OCI-M1 (cell line): ENCODE measurements at regions not wholly inside any gene's neighbourhood (a gene's known extent, or its start where the extent isn't known, plus 50 kb on each side); places are given as distances from the start of the nearest gene placed in this dataset.

Experiments
- DNase-seq: peaks from one replicate; lab custom pipeline; 2025; lab: John Stamatoyannopoulos, UW

DNA sequence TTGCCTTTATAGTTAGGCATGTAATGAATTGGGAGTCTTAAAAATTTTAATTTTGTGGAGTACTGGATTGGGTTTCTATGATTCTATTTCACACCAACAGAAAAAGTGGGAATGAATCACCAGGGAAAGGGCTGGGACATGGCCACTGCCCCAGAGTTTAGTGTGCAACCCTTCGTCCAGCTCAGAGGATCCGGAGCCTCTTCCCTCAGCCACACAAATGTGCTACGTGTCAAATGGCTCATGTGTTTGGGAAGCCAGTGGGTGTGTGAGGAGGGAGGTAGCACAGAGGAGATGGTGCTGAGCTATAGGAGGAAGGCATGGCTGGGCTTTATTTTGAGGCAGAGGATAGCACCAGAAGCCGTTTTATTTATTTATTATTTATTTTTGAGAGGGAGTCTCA lies 247.3 kb downstream of the SIPA1L2 start:
- DNase-seq: no peak

- no peak for DNase-seq
Observed at GRCh38 chr1:232381394-232382100, 248.4 kb downstream of the SIPA1L2 start.

DNA sequence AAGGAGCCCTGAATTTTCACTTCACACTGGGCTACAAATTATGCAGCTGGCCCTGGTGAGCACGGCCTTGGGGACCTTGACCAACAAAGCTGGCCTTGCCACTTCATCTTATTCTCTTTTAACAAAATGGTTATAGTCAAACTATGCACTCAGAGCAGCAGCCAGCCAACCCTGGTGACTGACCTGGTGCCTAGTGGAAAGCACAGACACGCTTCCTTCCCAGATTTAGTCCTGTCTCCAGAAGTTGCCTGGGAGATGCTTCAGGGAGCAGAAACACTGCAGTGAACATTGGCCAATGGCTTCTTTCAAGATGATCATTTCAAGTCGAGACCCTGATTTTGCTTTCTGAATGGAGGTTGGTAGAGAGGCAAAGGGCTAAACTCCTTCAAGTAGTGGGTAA lies 249.3 kb downstream of the SIPA1L2 start:
- DNase-seq: no peak

DNA sequence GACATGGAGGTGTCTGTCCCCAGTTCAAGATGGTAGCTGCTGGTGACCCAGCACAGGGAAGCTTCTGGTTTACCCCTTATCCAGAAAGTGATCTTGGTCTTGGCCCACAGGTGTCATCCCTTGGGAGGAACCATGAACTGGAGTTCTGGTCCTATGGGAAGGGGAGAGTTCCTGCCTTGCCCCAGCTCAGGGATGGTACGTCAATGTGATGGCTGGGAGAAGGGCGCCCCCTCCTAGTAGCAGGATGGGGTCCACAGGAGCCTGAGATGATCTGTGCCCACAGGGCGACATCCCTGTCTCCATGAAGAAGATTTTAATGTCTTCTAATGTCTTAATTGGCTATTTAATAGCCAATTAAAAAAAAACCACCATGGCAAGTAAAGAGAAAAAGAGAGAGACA lies 249.8 kb downstream of the SIPA1L2 start:
- DNase-seq: no peak

- no peak for DNase-seq
Observed at GRCh38 chr1:232379063-232379434, 250.9 kb downstream of the SIPA1L2 start.

- DNase-seq: no peak
Observed at GRCh38 chr1:232378266-232379062, 251.5 kb downstream of the SIPA1L2 start.

DNA sequence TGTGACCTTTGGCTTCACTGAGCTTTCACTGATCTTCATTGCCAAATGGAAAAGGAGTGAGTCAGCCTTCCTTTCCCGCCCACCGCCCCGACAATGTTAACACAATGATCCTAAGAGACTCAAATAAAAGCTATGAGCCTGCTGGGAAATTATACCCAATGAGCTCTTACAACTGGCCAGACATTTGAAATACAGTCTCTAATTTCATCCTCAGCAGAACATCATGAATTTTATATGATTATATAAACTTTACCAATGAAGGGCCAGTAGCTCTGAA lies 252.5 kb downstream of the SIPA1L2 start:
- no peak for DNase-seq

GRCh38 chr1:232376632-232377493 lies 253.1 kb downstream of the SIPA1L2 start:
- DNase-seq: no peak

GRCh38 chr1:232372841-232373440 lies 257.0 kb downstream of the SIPA1L2 start:
- DNase-seq: no peak

- no peak for DNase-seq
Observed at GRCh38 chr1:232372431-232372830, 257.5 kb downstream of the SIPA1L2 start.

- DNase-seq: no peak
Observed at GRCh38 chr1:232369451-232370296, 260.3 kb downstream of the SIPA1L2 start.

DNA sequence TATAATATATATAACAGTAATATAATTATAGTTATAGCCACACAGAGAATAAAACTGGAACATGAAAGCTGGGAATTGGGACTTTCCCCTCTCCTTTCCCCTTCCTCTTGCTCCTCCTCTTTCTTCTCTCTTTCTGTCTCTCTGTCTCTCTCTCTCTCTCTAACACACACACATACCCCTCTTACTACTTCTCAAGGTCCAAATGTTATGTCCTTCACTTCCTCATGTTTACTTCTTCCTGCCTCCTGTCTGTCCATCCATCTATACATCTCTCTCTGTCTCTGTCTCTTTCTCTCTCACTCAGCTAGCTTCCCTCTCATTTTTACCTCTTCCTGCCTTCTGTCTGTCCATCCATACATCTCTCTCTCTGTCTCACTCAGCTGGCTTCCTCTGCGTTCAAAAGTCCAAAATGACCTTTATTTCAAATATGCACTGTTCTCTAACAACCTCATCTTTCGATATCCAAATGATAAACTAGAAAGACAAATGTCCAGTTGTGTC lies 261.1 kb downstream of the SIPA1L2 start:
- DNase-seq: no peak

DNA sequence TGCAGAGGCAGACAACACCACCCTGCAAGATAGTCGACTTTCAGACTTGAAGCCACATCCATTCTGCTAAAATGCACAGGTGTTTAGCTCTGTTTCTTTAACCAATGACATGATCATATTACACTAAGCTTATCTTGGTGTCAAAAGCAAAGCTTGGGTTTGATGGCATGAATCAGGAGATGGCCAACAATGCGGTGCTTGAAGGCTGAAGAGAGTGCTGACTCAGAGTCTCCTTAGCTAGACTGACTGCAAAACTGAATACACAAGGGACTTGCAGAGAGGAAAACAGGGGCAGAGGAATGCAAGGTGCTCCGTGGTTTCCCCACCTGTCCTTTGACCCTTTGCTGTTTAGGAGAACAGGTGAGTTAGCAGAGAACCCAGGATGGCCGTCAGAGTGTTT lies 262.6 kb downstream of the SIPA1L2 start:
- no peak for DNase-seq

- DNase-seq: no peak
Observed at GRCh38 chr1:232364654-232365382, 265.1 kb downstream of the SIPA1L2 start.

GRCh38 chr1:232363008-232363407 lies 266.9 kb downstream of the SIPA1L2 start:
- no peak for DNase-seq

DNA sequence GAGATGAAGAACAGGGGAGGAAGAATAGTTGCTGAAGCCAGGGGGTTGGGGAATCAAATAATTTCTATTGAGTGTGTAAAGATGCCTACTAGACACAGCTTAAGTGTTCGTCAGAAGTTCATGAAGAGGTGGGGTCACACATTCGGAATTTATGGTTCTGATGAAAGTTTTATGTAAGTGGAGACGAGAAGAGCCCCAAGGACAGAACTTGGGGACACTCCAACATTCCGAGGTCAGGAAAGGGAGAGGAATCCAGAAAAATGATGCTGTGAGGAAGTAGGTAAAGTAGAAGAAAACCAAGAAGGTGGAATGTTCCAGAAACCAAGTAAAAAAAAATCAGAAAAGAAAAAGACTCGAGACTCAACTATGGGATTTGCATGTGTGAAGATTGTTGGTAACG lies 272.5 kb downstream of the SIPA1L2 start:
- no peak for DNase-seq

GRCh38 chr1:232355162-232356006 lies 274.5 kb downstream of the SIPA1L2 start:
- DNase-seq: no peak

GRCh38 chr1:232353001-232353400 lies 276.9 kb downstream of the SIPA1L2 start:
- no peak for DNase-seq

DNA sequence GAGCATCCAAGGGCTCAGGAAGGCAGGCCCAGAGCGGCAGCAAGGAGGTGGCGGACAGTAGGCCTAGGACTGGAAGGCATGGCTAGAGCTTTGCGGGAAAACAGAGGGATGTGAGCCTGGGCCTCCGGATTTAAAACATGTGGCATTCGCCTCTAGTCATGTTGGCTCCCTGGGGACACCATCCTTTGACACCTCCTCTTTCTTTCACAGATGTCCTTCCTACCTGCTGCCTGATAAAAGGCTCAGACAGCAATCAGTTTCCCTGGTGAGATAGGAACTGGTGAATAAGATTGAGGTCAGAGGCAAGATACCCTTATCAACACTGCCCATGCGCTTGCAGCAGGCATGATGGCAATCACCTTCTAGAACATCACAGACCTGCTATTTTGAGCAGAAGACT lies 277.6 kb downstream of the SIPA1L2 start:
- DNase-seq: no peak

- no peak for DNase-seq
Observed at GRCh38 chr1:232351335-232351734, 278.6 kb downstream of the SIPA1L2 start.
